HCT116 (cell line): ENCODE measurements at regions not wholly inside any gene's neighbourhood (a gene's known extent, or its start where the extent isn't known, plus 50 kb on each side); places are given as distances from the start of the nearest gene placed in this dataset.

Experiments
- ATAC-seq: fragments of 200-7000 bp; cut with Tn5 transposase; 2 replicates; pipeline ENCODE4 v1.9.1; 2020; ENCODE audit warnings: mild to moderate bottlenecking, moderate library complexity
- BruUV-seq: library from RNA; stranded (reverse); fragments of 400-500 nt; replicated peaks from 2 replicates; lab custom pipeline; 2021; lab: Mats Ljungman, UMichigan
- CTCF ChIA-PET: fragments of 300-600 bp; sonication (Branson Sonifier 250); formaldehyde crosslinking; loops from one replicate; lab custom pipeline; 2021; ENCODE audit warnings: antibody characterized with exemption; lab: Charles Lee
- POLR2A ChIA-PET: fragments of 300-600, 350-600 bp; sonication (Branson Sonifier 250); formaldehyde crosslinking; loops from one replicate; lab custom pipeline; 2021; ENCODE audit warnings: antibody characterized with exemption; lab: Charles Lee
- RAD21 ChIA-PET, 2 experiments: fragments of 300-600 bp; sonication (Branson Sonifier 250); formaldehyde crosslinking; loops; one replicate each; lab custom pipeline; 2023; ENCODE audit warnings: low total read pairs in 2 of 2; ENCODE audit not compliant: uncharacterized antibody in 2 of 2, unreplicated experiment in 2 of 2, low non-redundant PET in 1 of 2; lab: Charles Lee
- DNase-seq: peaks from one replicate; pipeline ENCODE4 v3.0.0-alpha.2; 2010; ENCODE audit warnings: low read depth, low spot score
- H2AFZ ChIP-seq: fragments of 200-600 bp; shearing (Covaris generic), sonication (generic); 2 replicates; pipeline ENCODE4 v1.6.1; 2017; ENCODE audit warnings: low read depth, mixed run types, mixed read lengths, antibody characterized with exemption, low read length; ENCODE audit not compliant: poor library complexity, severe bottlenecking
- H3K27ac ChIP-seq: 2 replicates; pipeline ENCODE4 v1.5.1; 2012; ENCODE audit warnings: low read depth, low read length
- H3K27me3 ChIP-seq: fragments of 200-600 bp; sonication (generic); 2 replicates; pipeline ENCODE4 v1.6.1; 2016; ENCODE audit warnings: mixed run types, low read length, mixed read lengths; ENCODE audit not compliant: insufficient read depth
- H3K36me3 ChIP-seq, 2 experiments: fragments of 200-500 bp in 1 of 2; fragments of 200-600 bp in 1 of 2; sonication (Bioruptor generic) in 1 of 2; sonication (generic) in 1 of 2; 2 replicates each; pipeline versions ENCODE4 v1.5.1 to v1.6.1; 2014 to 2016; ENCODE audit warnings: low read length in 2 of 2, inconsistent platforms in 1 of 2, mixed read lengths in 1 of 2, mixed run types in 1 of 2; ENCODE audit not compliant: insufficient read depth in 2 of 2, control insufficient read depth in 1 of 2
- H3K4me1 ChIP-seq, 2 experiments: fragments of 200-600 bp in 1 of 2; sonication (generic) in 1 of 2; 2 replicates each; pipeline versions ENCODE4 v1.5.1 to v1.6.1; 2012 to 2017; ENCODE audit warnings: low read length in 2 of 2, inconsistent platforms in 1 of 2, mild to moderate bottlenecking in 1 of 2, mixed read lengths in 1 of 2, mixed run types in 1 of 2, moderate library complexity in 1 of 2; ENCODE audit not compliant: insufficient read depth in 2 of 2, control insufficient read depth in 1 of 2
- H3K4me2 ChIP-seq: fragments of 200-600 bp; sonication (generic); 2 replicates; pipeline ENCODE4 v1.6.1; 2017; ENCODE audit warnings: mixed run types, low read length, mixed read lengths
- H3K4me3 ChIP-seq, 2 experiments: fragments of 200-600 bp in 1 of 2; sonication (generic) in 1 of 2; replicated peaks in 1 of 2; 2 replicates each; pipeline ENCODE4 v1.5.1; 2011 to 2016; ENCODE audit warnings: low read length in 2 of 2, control low read depth in 1 of 2, low read depth in 1 of 2, mild to moderate bottlenecking in 1 of 2, mixed read lengths in 1 of 2, mixed run types in 1 of 2
- H3K79me2 ChIP-seq: fragments of 200-600 bp; sonication (generic); 2 replicates; pipeline ENCODE4 v1.6.1; 2017; ENCODE audit warnings: mild to moderate bottlenecking, mixed run types, low read length, moderate library complexity, mixed read lengths; ENCODE audit not compliant: insufficient read depth
- H3K9ac ChIP-seq: fragments of 200-600 bp; sonication (generic); 2 replicates; pipeline ENCODE4 v1.6.1; 2016; ENCODE audit warnings: low read length, mixed read lengths
- H3K9me2 ChIP-seq: fragments of 200-600 bp; sonication (generic), shearing (Covaris generic); 2 replicates; pipeline ENCODE4 v1.6.1; 2017; ENCODE audit warnings: mixed run types, mild to moderate bottlenecking, moderate library complexity; ENCODE audit not compliant: insufficient read depth
- H3K9me3 ChIP-seq, 2 experiments: fragments of 200-500 bp in 1 of 2; fragments of 200-600 bp in 1 of 2; sonication (Bioruptor generic) in 1 of 2; sonication (generic) in 1 of 2; 2 replicates each; pipeline ENCODE4 v1.6.1; 2014 to 2017; ENCODE audit warnings: low read length in 2 of 2, mixed read lengths in 2 of 2, inconsistent platforms in 1 of 2, low read depth in 1 of 2, mild to moderate bottlenecking in 1 of 2, mixed run types in 1 of 2, moderate library complexity in 1 of 2; ENCODE audit not compliant: control insufficient read depth in 1 of 2, insufficient read depth in 1 of 2
- H4K20me1 ChIP-seq: fragments of 200-600 bp; sonication (generic), shearing (Covaris generic); 2 replicates; pipeline ENCODE4 v1.6.1; 2017; ENCODE audit warnings: mixed run types, mild to moderate bottlenecking, moderate library complexity; ENCODE audit not compliant: insufficient read depth
- ATF3 ChIP-seq: IDR thresholded peaks from 2 replicates; pipeline ENCODE4 v1.6.1; 2012
- CBX3 ChIP-seq: IDR thresholded peaks from 2 replicates; pipeline ENCODE4 v1.6.1; 2012; ENCODE audit warnings: low read depth
- CEBPB ChIP-seq: IDR thresholded peaks from 2 replicates; pipeline ENCODE4 v1.6.1; 2012; ENCODE audit warnings: low read depth
- CTCF ChIP-seq, 3 experiments: fragments of 200-600 bp in 1 of 3; sonication (generic) in 1 of 3; IDR thresholded peaks in 2 of 3; conservative IDR thresholded peaks in 1 of 3; 2 replicates each; pipeline ENCODE4 v1.5.1; 2012 to 2017; ENCODE audit warnings: low read depth in 2 of 3, low read length in 2 of 3, antibody characterized with exemption in 1 of 3, borderline replicate concordance in 1 of 3, control low read depth in 1 of 3, mild to moderate bottlenecking in 1 of 3, mixed read lengths in 1 of 3, mixed run types in 1 of 3, moderate library complexity in 1 of 3; ENCODE audit not compliant: insufficient read depth in 1 of 3
- EGR1 ChIP-seq: IDR thresholded peaks from 2 replicates; pipeline ENCODE4 v1.6.1; 2012; ENCODE audit warnings: low read depth
- ELF1 ChIP-seq: IDR thresholded peaks from 2 replicates; pipeline ENCODE4 v1.6.1; 2012; ENCODE audit warnings: low read depth, borderline replicate concordance
- EZH2phosphoT487 ChIP-seq: fragments of 200-600 bp; IDR thresholded peaks from 2 replicates; pipeline ENCODE4 v1.6.1; 2018; ENCODE audit warnings: antibody characterized with exemption, borderline replicate concordance
- FOSL1 ChIP-seq: IDR thresholded peaks from 2 replicates; pipeline ENCODE4 v1.6.1; 2012; ENCODE audit warnings: low read depth
- JUND ChIP-seq: IDR thresholded peaks from 2 replicates; pipeline ENCODE4 v1.6.1; 2012
- MAX ChIP-seq: IDR thresholded peaks from 2 replicates; pipeline ENCODE4 v1.6.1; 2012
- POLR2A ChIP-seq: IDR thresholded peaks from 2 replicates; pipeline ENCODE4 v1.7.0; 2011; ENCODE audit warnings: borderline replicate concordance; ENCODE audit not compliant: insufficient read depth, insufficient read length; ENCODE audit errors: extremely low read depth
- REST ChIP-seq: IDR thresholded peaks from 2 replicates; pipeline ENCODE4 v1.6.1; 2012; ENCODE audit warnings: low read depth
- SIN3A ChIP-seq: IDR thresholded peaks from 2 replicates; pipeline ENCODE4 v1.6.1; 2012; ENCODE audit warnings: low read depth
- SP1 ChIP-seq: IDR thresholded peaks from 2 replicates; pipeline ENCODE4 v1.6.1; 2012; ENCODE audit warnings: low read depth
- SRF ChIP-seq: IDR thresholded peaks from 2 replicates; pipeline ENCODE4 v1.6.1; 2012; ENCODE audit warnings: low read depth
- TCF7L2 ChIP-seq: IDR thresholded peaks from 2 replicates; pipeline ENCODE4 v1.7.0; 2011; ENCODE audit warnings: borderline replicate concordance, inconsistent platforms; ENCODE audit not compliant: insufficient read depth, insufficient read length; ENCODE audit errors: extremely low read depth
- YY1 ChIP-seq: IDR thresholded peaks from 2 replicates; pipeline ENCODE4 v1.6.1; 2011; ENCODE audit warnings: low read length, low read depth, moderate library complexity, mild to moderate bottlenecking; ENCODE audit not compliant: insufficient replicate concordance; ENCODE audit errors: extremely low read depth
- ZBTB33 ChIP-seq: IDR thresholded peaks from 2 replicates; pipeline ENCODE4 v1.6.1; 2011; ENCODE audit warnings: mild to moderate bottlenecking, low read length, moderate library complexity; ENCODE audit not compliant: insufficient replicate concordance; ENCODE audit errors: extremely low read depth
- ZNF274 ChIP-seq: fragments of 200-500 bp; sonication (Bioruptor generic); IDR thresholded peaks from 2 replicates; pipeline ENCODE4 v1.6.1; 2014; ENCODE audit warnings: mild to moderate bottlenecking, low read depth, low read length, inconsistent platforms
- intact Hi-C: fragments of 100-400 bp; cut with micrococcal nuclease; formaldehyde crosslinking; loops from 2 replicates; pipeline ENCODE4 v1.10.0; 2022

- H3K9me2 ChIP-seq: no peaks in the 10 kb centered on the region
- DNase-seq: no peak
- intact Hi-C loops: no loop called here
- H2AFZ ChIP-seq: no peak overlapping the region
- no peak overlapping the region for H3K4me3 ChIP-seq
- no peaks in the 10 kb centered on the region for H3K36me3 ChIP-seq
- no peak overlapping the region for H3K9ac ChIP-seq
- TF ChIP-seq FOSL1 (no peak), CTCF (IDR thresholded peaks at IDR 0.05 in 2 of 3, conservative IDR thresholded peaks at IDR 0.05 in 1 of 3; ENCODE audit: borderline replicate concordance in 1 of 3, insufficient read depth in 1 of 3, low read depth in 2 of 3, low read length in 2 of 3) (no peak), ZBTB33 (no peak), JUND (no peak), ELF1 (no peak), ATF3 (no peak), REST (no peak), TCF7L2 (no peak), CBX3 (no peak), SRF (no peak), YY1 (no peak), CEBPB (no peak), POLR2A (no peak), EZH2phosphoT487 (no peak), SIN3A (no peak), MAX (no peak), SP1 (no peak), ZNF274 (no peak), EGR1 (no peak)
- ChIA-PET CTCF (interaction anchor here (1.7 kb wide), 1 partner anchor 113 kb away, joined by 3 read pairs; no protein-coding TSS in a partner anchor), RAD21 (no interaction called here), POLR2A (no interaction called here)
- no peaks in the 10 kb centered on the region for H3K4me1 ChIP-seq
- no peaks in the 10 kb centered on the region for H4K20me1 ChIP-seq
- H3K9me3 ChIP-seq: no peaks in the 10 kb centered on the region; a peak in 1 of 4 replicates
- no TSS peak for BruUV-seq
- H3K27me3 ChIP-seq: no peaks in the 10 kb centered on the region
- H3K79me2 ChIP-seq: no peaks in the 10 kb centered on the region
- H3K27ac ChIP-seq: no peak overlapping the region
- ATAC-seq: no peak
- H3K4me2 ChIP-seq: no peak overlapping the region
These were observed 308.0 kb downstream of the MAP2K6 start for GRCh38 chr17:69722518-69722917.
